ENCODE measurements at regions not wholly inside any gene's neighbourhood (a gene's known extent, or its start where the extent isn't known, plus 50 kb on each side); places are given as distances from the start of the nearest gene placed in this dataset.

GRCh38 chr10:129331839-129332220 lies 135.2 kb upstream of the MGMT start:
- no peak for TF ChIP-seq POLR2A (IDR thresholded peaks at IDR 0.05; ENCODE audit: low read length)
- no peak for TF ChIP-seq GATA1 (IDR thresholded peaks at IDR 0.05; ENCODE audit: low read depth, low read length)

Measured in erythroblast (primary cell).